ENCODE measurements at regions not wholly inside any gene's neighbourhood (a gene's known extent, or its start where the extent isn't known, plus 50 kb on each side); places are given as distances from the start of the nearest gene placed in this dataset.

GRCh38 chr20:40195742-40196141, 493.3 kb downstream of the MAFB start:
- Histone ChIP-seq H3K27me3 (ENCODE audit: control insufficient read depth, insufficient read depth, low read length) (no peaks in the 10 kb centered on the region), H3K4me3 (ENCODE audit: low read depth, low read length) (no peak overlapping the region), H3K9me3 (ENCODE audit: control insufficient read depth, insufficient read depth, low read length) (no peaks in the 10 kb centered on the region), H3K27ac (ENCODE audit: low read depth, low read length) (no peak overlapping the region)
- TF ChIP-seq CTCF (IDR thresholded peaks at IDR 0.05; ENCODE audit: low read depth, low read length), result no peak
- POLR2A ChIA-PET, result no interaction called here
- no peak for DNase-seq (ENCODE audit: low read depth, low spot score)
- CTCF ChIA-PET, result no interaction called here

GRCh38 chr20:40192529-40192928, 496.5 kb downstream of the MAFB start:
- H3K27me3 ChIP-seq (ENCODE audit: control insufficient read depth, insufficient read depth, low read length), result no peaks in the 10 kb centered on the region
- POLR2A ChIA-PET, result no interaction called here
- DNase-seq (ENCODE audit: low read depth, low spot score), result no peak
- CTCF ChIA-PET, result no interaction called here
- no peak overlapping the region for H3K4me3 ChIP-seq (ENCODE audit: low read depth, low read length)
- no peak overlapping the region for H3K27ac ChIP-seq (ENCODE audit: low read depth, low read length)
- TF ChIP-seq CTCF (IDR thresholded peaks at IDR 0.05; ENCODE audit: low read depth, low read length), result no peak
- no peaks in the 10 kb centered on the region for H3K9me3 ChIP-seq (ENCODE audit: control insufficient read depth, insufficient read depth, low read length)

- Histone ChIP-seq H3K4me3 (ENCODE audit: low read depth, low read length) (no peak overlapping the region), H3K27me3 (ENCODE audit: control insufficient read depth, insufficient read depth, low read length) (no peaks in the 10 kb centered on the region), H3K9me3 (ENCODE audit: control insufficient read depth, insufficient read depth, low read length) (no peaks in the 10 kb centered on the region), H3K27ac (ENCODE audit: low read depth, low read length) (no peak overlapping the region)
- TF ChIP-seq CTCF (IDR thresholded peaks at IDR 0.05; ENCODE audit: low read depth, low read length), result no peak
- POLR2A ChIA-PET, result no interaction called here
- DNase-seq (ENCODE audit: low read depth, low spot score), result no peak
- CTCF ChIA-PET, result no interaction called here
Observed at GRCh38 chr20:40192081-40192480, 497.0 kb downstream of the MAFB start.

GRCh38 chr20:40191573-40191972, 497.5 kb downstream of the MAFB start:
- no peak for TF ChIP-seq CTCF (IDR thresholded peaks at IDR 0.05; ENCODE audit: low read depth, low read length)

GRCh38 chr20:40189621-40190020, 499.4 kb downstream of the MAFB start:
- no peak for DNase-seq (ENCODE audit: low read depth, low spot score)
- ChIA-PET CTCF (no interaction called here), POLR2A (no interaction called here)
- no peaks in the 10 kb centered on the region for H3K27me3 ChIP-seq (ENCODE audit: control insufficient read depth, insufficient read depth, low read length)
- no peak overlapping the region for H3K27ac ChIP-seq (ENCODE audit: low read depth, low read length)
- no peak for TF ChIP-seq CTCF (IDR thresholded peaks at IDR 0.05; ENCODE audit: low read depth, low read length)
- H3K9me3 ChIP-seq (ENCODE audit: control insufficient read depth, insufficient read depth, low read length), result no peaks in the 10 kb centered on the region
- H3K4me3 ChIP-seq (ENCODE audit: low read depth, low read length), result no peak overlapping the region

More at GRCh38 chr20:40191573-40191972, 497.5 kb downstream of the MAFB start:
- H3K27ac ChIP-seq (ENCODE audit: low read depth, low read length), result no peak overlapping the region
- H3K4me3 ChIP-seq (ENCODE audit: low read depth, low read length), result no peak overlapping the region
- H3K27me3 ChIP-seq (ENCODE audit: control insufficient read depth, insufficient read depth, low read length), result no peaks in the 10 kb centered on the region
- ChIA-PET CTCF (no interaction called here), POLR2A (no interaction called here)
- DNase-seq (ENCODE audit: low read depth, low spot score), result no peak
- H3K9me3 ChIP-seq (ENCODE audit: control insufficient read depth, insufficient read depth, low read length), result no peaks in the 10 kb centered on the region

Measured in AG04450 (cell line).